ENCODE measurements at regions not wholly inside any gene's neighbourhood (a gene's known extent, or its start where the extent isn't known, plus 50 kb on each side); places are given as distances from the start of the nearest gene placed in this dataset.

GRCh38 chr17:77734371-77735080, 224.0 kb upstream of the TNRC6C start:
- peak overlapping the region in 3 of 4 donors; percentile 37 to 53 (median 47) for H3K27ac ChIP-seq
- peaks cover 0 to 6% (median 2%) of the 10 kb centered on the region in 4 donors for H3K9me3 ChIP-seq
- no peaks in the 10 kb centered on the region for H3K36me3 ChIP-seq
- no peak overlapping the region for H3K4me3 ChIP-seq
- peaks cover 27 to 31% (median 27%) of the 10 kb centered on the region in 4 donors for H3K4me1 ChIP-seq
- no peak for TF ChIP-seq CTCF (IDR thresholded peaks at IDR 0.05)
- TF ChIP-seq EP300 (IDR thresholded peaks at IDR 0.05): no peak
- no peak for TF ChIP-seq POLR2AphosphoS5 (IDR thresholded peaks at IDR 0.05)
- no peak for TF ChIP-seq POLR2A (IDR thresholded peaks at IDR 0.05)
- ATAC-seq (ENCODE audit: low FRiP score in 2 of 2): peak; percentile 58 to 80
- WGBS, 2 donors: 13% methylated on average over 7 to 17 of the region's 19 CpGs
- H3K27me3 ChIP-seq: no peaks in the 10 kb centered on the region
- peak; percentile 52 to 93 for DNase-seq

GRCh38 chr17:77735081-77735565, 223.4 kb upstream of the TNRC6C start:
- 20% methylated on average over 5 of the region's 10 CpGs; no CpG with 5 or more reads in 1 of the 2 donors for WGBS, 2 donors
- H3K36me3 ChIP-seq: no peaks in the 10 kb centered on the region
- H3K4me1 ChIP-seq: peaks cover 27 to 31% (median 27%) of the 10 kb centered on the region in 4 donors
- DNase-seq (peak; percentile 20 to 47), ATAC-seq (ENCODE audit: low FRiP score in 2 of 2) (peak; percentile 25 to 37)
- no peaks in the 10 kb centered on the region for H3K27me3 ChIP-seq
- no peak overlapping the region for H3K4me3 ChIP-seq
- H3K9me3 ChIP-seq: peaks cover 0 to 6% (median 2%) of the 10 kb centered on the region in 4 donors
- TF ChIP-seq EP300 (IDR thresholded peaks at IDR 0.05): no peak
- TF ChIP-seq POLR2A (IDR thresholded peaks at IDR 0.05): no peak
- no peak for TF ChIP-seq CTCF (IDR thresholded peaks at IDR 0.05)
- no peak for TF ChIP-seq POLR2AphosphoS5 (IDR thresholded peaks at IDR 0.05)
- H3K27ac ChIP-seq: peak overlapping the region; percentile 15 to 47 (median 32)

GRCh38 chr17:77735566-77736198, 222.8 kb upstream of the TNRC6C start:
- no peak for TF ChIP-seq POLR2AphosphoS5 (IDR thresholded peaks at IDR 0.05)
- TF ChIP-seq EP300 (IDR thresholded peaks at IDR 0.05): no peak
- no peak for TF ChIP-seq POLR2A (IDR thresholded peaks at IDR 0.05)
- no peak for TF ChIP-seq CTCF (IDR thresholded peaks at IDR 0.05)
- Histone ChIP-seq H3K27me3 (no peaks in the 10 kb centered on the region), H3K36me3 (no peaks in the 10 kb centered on the region), H3K9me3 (peaks cover 0 to 6% (median 2%) of the 10 kb centered on the region in 4 donors), H3K4me1 (peaks cover 27 to 31% (median 27%) of the 10 kb centered on the region in 4 donors), H3K27ac (peak overlapping the region; percentile 15 to 47 (median 34)), H3K4me3 (no peak overlapping the region)
- ATAC-seq (ENCODE audit: low FRiP score in 2 of 2) (peak; percentile 54 to 80), DNase-seq (peak; percentile 79 to 82)
- 34 to 38% methylated on average over 2 to 3 of the region's 7 CpGs for WGBS, 2 donors

- 37 to 40% methylated on average over 16 of the region's 17 CpGs for WGBS, 2 donors
- H3K27ac ChIP-seq: peak overlapping the region in 1 of 4 donors; percentile 41
- DNase-seq (peak; percentile 26 to 65), ATAC-seq (ENCODE audit: low FRiP score in 2 of 2) (no peak)
- no peak overlapping the region for H3K4me3 ChIP-seq
- TF ChIP-seq POLR2AphosphoS5 (IDR thresholded peaks at IDR 0.05) (no peak), POLR2A (IDR thresholded peaks at IDR 0.05) (no peak), CTCF (IDR thresholded peaks at IDR 0.05) (no peak), EP300 (IDR thresholded peaks at IDR 0.05) (no peak)
- H3K9me3 ChIP-seq: peaks cover 0 to 6% (median 2%) of the 10 kb centered on the region in 4 donors
- no peaks in the 10 kb centered on the region for H3K36me3 ChIP-seq
- peaks cover 27 to 31% (median 27%) of the 10 kb centered on the region in 4 donors for H3K4me1 ChIP-seq
- H3K27me3 ChIP-seq: no peaks in the 10 kb centered on the region
Observed at GRCh38 chr17:77736199-77736585, 222.3 kb upstream of the TNRC6C start.

Measured in upper lobe of left lung (tissue), 6 donors.